ENCODE measurements at regions not wholly inside any gene's neighbourhood (a gene's known extent, or its start where the extent isn't known, plus 50 kb on each side); places are given as distances from the start of the nearest gene placed in this dataset.
"Not testable (repeated sequence)": the region's sequence is repeated elsewhere in the genome, so short reads cannot be mapped to it uniquely, and the experiment has no call there.

DNA sequence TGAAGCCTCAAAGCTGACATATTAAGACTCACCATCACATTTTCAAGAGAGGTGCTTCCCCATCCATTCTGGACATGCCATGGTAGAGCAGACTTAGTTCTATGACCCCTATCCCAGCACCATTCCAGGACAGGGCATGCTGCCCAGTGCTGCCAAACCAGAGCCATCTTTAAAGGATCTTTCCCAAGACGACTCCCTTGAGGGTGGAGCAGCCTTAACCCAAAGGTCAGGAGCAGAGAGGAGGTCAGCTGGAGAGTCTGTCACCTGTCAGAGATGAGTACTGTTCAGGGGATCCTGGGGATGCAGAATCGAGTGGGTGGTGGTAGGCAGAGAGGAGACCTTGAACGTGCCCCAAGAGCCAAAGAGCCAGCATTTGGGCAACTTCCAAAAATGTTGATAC is 459.8 kb downstream of the STK39 start:
- TF ChIP-seq, protein P1, sequence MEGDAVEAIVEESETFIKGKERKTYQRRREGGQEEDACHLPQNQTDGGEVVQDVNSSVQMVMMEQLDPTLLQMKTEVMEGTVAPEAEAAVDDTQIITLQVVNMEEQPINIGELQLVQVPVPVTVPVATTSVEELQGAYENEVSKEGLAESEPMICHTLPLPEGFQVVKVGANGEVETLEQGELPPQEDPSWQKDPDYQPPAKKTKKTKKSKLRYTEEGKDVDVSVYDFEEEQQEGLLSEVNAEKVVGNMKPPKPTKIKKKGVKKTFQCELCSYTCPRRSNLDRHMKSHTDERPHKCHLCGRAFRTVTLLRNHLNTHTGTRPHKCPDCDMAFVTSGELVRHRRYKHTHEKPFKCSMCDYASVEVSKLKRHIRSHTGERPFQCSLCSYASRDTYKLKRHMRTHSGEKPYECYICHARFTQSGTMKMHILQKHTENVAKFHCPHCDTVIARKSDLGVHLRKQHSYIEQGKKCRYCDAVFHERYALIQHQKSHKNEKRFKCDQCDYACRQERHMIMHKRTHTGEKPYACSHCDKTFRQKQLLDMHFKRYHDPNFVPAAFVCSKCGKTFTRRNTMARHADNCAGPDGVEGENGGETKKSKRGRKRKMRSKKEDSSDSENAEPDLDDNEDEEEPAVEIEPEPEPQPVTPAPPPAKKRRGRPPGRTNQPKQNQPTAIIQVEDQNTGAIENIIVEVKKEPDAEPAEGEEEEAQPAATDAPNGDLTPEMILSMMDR (IDR thresholded peaks at IDR 0.05; ENCODE audit: borderline replicate concordance), result no peak
- intact Hi-C loops (cut with micrococcal nuclease), result no loop called here
- Histone ChIP-seq H3K9me3 (replicated peaks) (no peaks in the 10 kb centered on the region), H3K27ac (replicated peaks) (no peak overlapping the region), H3K27me3 (ENCODE audit: low read depth) (no peaks in the 10 kb centered on the region), H3K4me1 (no peaks in the 10 kb centered on the region), H3K36me3 (no peaks in the 10 kb centered on the region), H3K4me3 (no peak overlapping the region)
- no peak for DNase-seq

DNA sequence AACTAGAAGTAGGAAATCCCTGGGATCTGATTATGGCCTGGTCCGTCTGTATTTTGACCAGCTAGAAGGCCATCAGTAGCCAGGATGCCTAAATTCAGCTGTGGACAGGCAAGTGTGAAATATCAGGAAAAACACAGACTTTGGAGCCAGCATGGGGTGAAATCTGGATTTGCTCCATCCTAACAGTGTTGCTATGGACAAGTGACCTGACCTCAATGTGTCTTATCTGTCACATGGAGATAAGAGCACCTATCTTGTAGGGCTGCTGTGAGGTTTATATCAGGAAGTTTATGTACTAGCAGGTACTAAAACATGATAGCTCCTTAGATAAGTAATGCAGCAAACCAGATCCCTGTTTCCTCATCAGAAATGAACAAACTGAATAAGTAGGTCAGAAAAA is 460.4 kb downstream of the STK39 start:
- Histone ChIP-seq H3K36me3 (no peaks in the 10 kb centered on the region), H3K9me3 (replicated peaks) (no peaks in the 10 kb centered on the region), H3K4me1 (no peaks in the 10 kb centered on the region), H3K4me3 (no peak overlapping the region), H3K27me3 (ENCODE audit: low read depth) (no peaks in the 10 kb centered on the region), H3K27ac (replicated peaks) (no peak overlapping the region)
- DNase-seq, result no peak
- intact Hi-C loops (cut with micrococcal nuclease), result no loop called here
- TF ChIP-seq, protein P1 (IDR thresholded peaks at IDR 0.05; ENCODE audit: borderline replicate concordance), result no peak

DNA sequence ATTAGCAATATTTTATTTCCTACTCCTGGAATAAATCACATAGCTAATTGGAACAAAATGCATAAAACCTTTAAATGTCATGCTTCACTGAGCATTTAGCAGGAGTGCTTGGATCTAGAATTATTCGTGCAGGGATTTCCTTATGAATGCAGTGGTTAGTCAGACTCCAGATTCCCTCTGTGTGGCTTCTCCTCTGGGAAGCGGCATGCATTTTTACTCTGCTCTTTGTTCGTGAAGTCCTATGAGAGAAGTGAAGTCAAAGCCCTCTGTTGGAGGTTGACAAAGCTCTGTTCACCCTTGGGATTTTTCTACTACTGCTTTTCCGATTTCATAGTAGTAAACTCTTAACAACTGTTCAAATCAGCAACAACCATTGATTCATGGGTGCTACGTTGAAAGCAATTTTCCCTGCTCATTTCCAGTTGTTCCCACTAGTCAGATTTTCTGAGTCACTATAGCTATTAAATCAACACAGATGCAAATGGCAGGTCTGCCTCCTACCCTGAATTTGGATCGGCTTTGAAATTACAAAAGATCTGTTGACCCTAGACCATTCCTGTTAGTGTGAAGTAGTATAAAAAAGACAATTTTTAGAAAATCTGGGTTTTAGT is 461.7 kb downstream of the STK39 start:
- H3K4me3 ChIP-seq, result no peak overlapping the region
- no peaks in the 10 kb centered on the region for H3K4me1 ChIP-seq
- no peak for DNase-seq
- TF ChIP-seq, protein P1 (IDR thresholded peaks at IDR 0.05; ENCODE audit: borderline replicate concordance), result no peak
- no peaks in the 10 kb centered on the region for H3K27me3 ChIP-seq (ENCODE audit: low read depth)
- no peaks in the 10 kb centered on the region for H3K36me3 ChIP-seq
- H3K9me3 ChIP-seq (replicated peaks), result no peaks in the 10 kb centered on the region
- no peak overlapping the region for H3K27ac ChIP-seq (replicated peaks)
- intact Hi-C loops (cut with micrococcal nuclease), result no loop called here

DNA sequence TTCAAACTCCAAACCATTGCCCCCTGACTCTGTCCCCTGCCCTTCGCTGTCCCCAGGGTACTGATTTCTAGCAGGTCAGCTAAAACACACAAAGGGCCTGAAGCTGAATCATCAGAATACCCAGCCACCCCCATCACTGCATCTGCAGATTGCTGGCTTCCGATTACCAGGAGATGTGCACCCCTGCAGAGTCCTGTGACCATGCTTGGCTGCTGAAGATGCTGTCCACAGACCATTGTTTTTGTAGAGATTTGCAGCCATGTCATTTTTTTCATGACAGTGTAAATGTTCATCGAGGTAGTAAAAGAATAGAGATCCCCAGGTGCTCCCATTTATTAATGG is 463.3 kb downstream of the STK39 start:
- Histone ChIP-seq H3K4me3 (no peak overlapping the region), H3K27me3 (ENCODE audit: low read depth) (no peaks in the 10 kb centered on the region), H3K9me3 (replicated peaks) (no peaks in the 10 kb centered on the region), H3K36me3 (no peaks in the 10 kb centered on the region), H3K4me1 (no peaks in the 10 kb centered on the region), H3K27ac (replicated peaks) (no peak overlapping the region)
- TF ChIP-seq, protein P1 (IDR thresholded peaks at IDR 0.05; ENCODE audit: borderline replicate concordance), result no peak
- intact Hi-C loops (cut with micrococcal nuclease), result no loop called here
- DNase-seq, result no peak

DNA sequence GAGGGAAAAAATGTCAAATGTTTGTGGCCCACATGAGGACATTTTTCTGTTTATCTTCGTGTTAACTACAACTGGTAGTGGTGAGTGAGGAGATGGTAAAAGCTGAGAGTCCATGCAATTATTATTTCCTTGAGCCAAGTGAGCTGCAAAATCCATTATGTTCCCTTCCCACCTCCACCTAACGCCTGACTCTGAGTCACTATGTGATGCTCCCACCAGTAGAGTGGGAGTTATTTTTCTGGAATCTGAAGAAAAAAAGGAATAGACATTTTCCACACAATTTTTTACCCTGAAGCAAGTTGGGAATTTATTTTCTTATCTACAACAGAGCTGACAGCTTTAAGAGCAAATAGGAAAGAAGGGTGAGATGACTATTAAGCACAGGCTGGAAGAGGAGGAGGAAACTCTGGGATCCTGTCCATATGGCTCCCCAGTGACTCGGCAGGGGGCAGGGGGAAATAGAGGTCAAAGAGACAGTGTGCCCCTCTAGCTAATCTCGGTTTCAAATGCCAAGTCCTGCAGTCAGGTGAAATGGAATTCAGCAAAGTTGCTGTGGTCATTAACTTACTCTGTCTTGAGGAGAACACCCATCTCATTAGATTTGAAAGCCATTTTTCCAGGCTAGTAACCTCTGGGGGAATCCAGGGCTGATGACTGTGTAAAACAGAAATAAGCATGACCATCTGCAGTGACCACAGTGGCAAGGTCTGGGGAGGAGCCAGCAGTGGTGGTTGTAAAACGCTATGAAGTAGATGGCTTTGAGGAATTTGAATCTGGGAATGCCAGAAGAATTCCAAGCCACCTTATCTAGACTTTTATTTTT is 463.9 kb downstream of the STK39 start:
- no peak overlapping the region for H3K27ac ChIP-seq (replicated peaks)
- H3K4me3 ChIP-seq, result no peak overlapping the region
- TF ChIP-seq, protein P1 (IDR thresholded peaks at IDR 0.05; ENCODE audit: borderline replicate concordance), result no peak
- H3K36me3 ChIP-seq, result no peaks in the 10 kb centered on the region
- no peaks in the 10 kb centered on the region for H3K27me3 ChIP-seq (ENCODE audit: low read depth)
- no peaks in the 10 kb centered on the region for H3K9me3 ChIP-seq (replicated peaks)
- H3K4me1 ChIP-seq, result no peaks in the 10 kb centered on the region
- intact Hi-C loops (cut with micrococcal nuclease), result no loop called here
- no peak for DNase-seq

DNA sequence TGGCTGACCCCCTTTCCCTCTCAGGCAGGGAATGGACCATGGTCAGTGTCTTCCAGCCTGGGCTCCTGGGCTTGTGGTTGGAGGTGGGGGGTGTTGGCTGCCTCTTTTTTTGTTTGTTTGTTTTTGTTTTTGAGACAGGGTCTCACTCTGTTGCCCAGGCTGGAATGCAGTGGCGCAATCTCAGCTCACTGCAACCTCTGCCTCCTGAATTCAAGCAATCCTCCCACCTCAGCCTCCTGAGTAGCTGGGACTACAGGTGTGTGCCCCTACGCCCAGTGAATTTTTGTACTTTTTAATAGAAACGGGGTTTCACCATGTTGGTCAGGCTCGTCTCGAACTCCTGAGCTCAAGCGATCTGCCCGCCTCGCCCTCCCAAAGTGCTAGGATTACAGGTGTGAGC is 465.8 kb downstream of the STK39 start:
- intact Hi-C loops (cut with micrococcal nuclease); H3K4me1 ChIP-seq; H3K27me3 ChIP-seq (ENCODE audit: low read depth); H3K4me3 ChIP-seq; H3K36me3 ChIP-seq; DNase-seq; H3K9me3 ChIP-seq (replicated peaks); H3K27ac ChIP-seq (replicated peaks): not testable (repeated sequence)

Measured in left ventricle myocardium inferior (tissue), 1 donor.